HCT116 (cell line): ENCODE measurements at regions not wholly inside any gene's neighbourhood (a gene's known extent, or its start where the extent isn't known, plus 50 kb on each side); places are given as distances from the start of the nearest gene placed in this dataset.

Source experiments
- ATAC-seq: fragments of 200-7000 bp; cut with Tn5 transposase; 2 replicates; pipeline ENCODE4 v1.9.1; 2020; ENCODE audit warnings: mild to moderate bottlenecking, moderate library complexity
- BruUV-seq: library from RNA; stranded (reverse); fragments of 400-500 nt; replicated peaks from 2 replicates; lab custom pipeline; 2021; lab: Mats Ljungman, UMichigan
- CTCF ChIA-PET: fragments of 300-600 bp; sonication (Branson Sonifier 250); formaldehyde crosslinking; loops from one replicate; lab custom pipeline; 2021; ENCODE audit warnings: antibody characterized with exemption; lab: Charles Lee
- POLR2A ChIA-PET: fragments of 300-600, 350-600 bp; sonication (Branson Sonifier 250); formaldehyde crosslinking; loops from one replicate; lab custom pipeline; 2021; ENCODE audit warnings: antibody characterized with exemption; lab: Charles Lee
- RAD21 ChIA-PET, 2 experiments: fragments of 300-600 bp; sonication (Branson Sonifier 250); formaldehyde crosslinking; loops; one replicate each; lab custom pipeline; 2023; ENCODE audit warnings: low total read pairs in 2 of 2; ENCODE audit not compliant: uncharacterized antibody in 2 of 2, unreplicated experiment in 2 of 2, low non-redundant PET in 1 of 2; lab: Charles Lee
- DNase-seq: peaks from one replicate; pipeline ENCODE4 v3.0.0-alpha.2; 2010; ENCODE audit warnings: low read depth, low spot score
- H2AFZ ChIP-seq: fragments of 200-600 bp; shearing (Covaris generic), sonication (generic); 2 replicates; pipeline ENCODE4 v1.6.1; 2017; ENCODE audit warnings: low read depth, mixed run types, mixed read lengths, antibody characterized with exemption, low read length; ENCODE audit not compliant: poor library complexity, severe bottlenecking
- H3K27ac ChIP-seq: 2 replicates; pipeline ENCODE4 v1.5.1; 2012; ENCODE audit warnings: low read depth, low read length
- H3K27me3 ChIP-seq: fragments of 200-600 bp; sonication (generic); 2 replicates; pipeline ENCODE4 v1.6.1; 2016; ENCODE audit warnings: mixed run types, low read length, mixed read lengths; ENCODE audit not compliant: insufficient read depth
- H3K36me3 ChIP-seq, 2 experiments: fragments of 200-500 bp in 1 of 2; fragments of 200-600 bp in 1 of 2; sonication (Bioruptor generic) in 1 of 2; sonication (generic) in 1 of 2; 2 replicates each; pipeline versions ENCODE4 v1.5.1 to v1.6.1; 2014 to 2016; ENCODE audit warnings: low read length in 2 of 2, inconsistent platforms in 1 of 2, mixed read lengths in 1 of 2, mixed run types in 1 of 2; ENCODE audit not compliant: insufficient read depth in 2 of 2, control insufficient read depth in 1 of 2
- H3K4me1 ChIP-seq, 2 experiments: fragments of 200-600 bp in 1 of 2; sonication (generic) in 1 of 2; 2 replicates each; pipeline versions ENCODE4 v1.5.1 to v1.6.1; 2012 to 2017; ENCODE audit warnings: low read length in 2 of 2, inconsistent platforms in 1 of 2, mild to moderate bottlenecking in 1 of 2, mixed read lengths in 1 of 2, mixed run types in 1 of 2, moderate library complexity in 1 of 2; ENCODE audit not compliant: insufficient read depth in 2 of 2, control insufficient read depth in 1 of 2
- H3K4me2 ChIP-seq: fragments of 200-600 bp; sonication (generic); 2 replicates; pipeline ENCODE4 v1.6.1; 2017; ENCODE audit warnings: mixed run types, low read length, mixed read lengths
- H3K4me3 ChIP-seq, 2 experiments: fragments of 200-600 bp in 1 of 2; sonication (generic) in 1 of 2; replicated peaks in 1 of 2; 2 replicates each; pipeline ENCODE4 v1.5.1; 2011 to 2016; ENCODE audit warnings: low read length in 2 of 2, control low read depth in 1 of 2, low read depth in 1 of 2, mild to moderate bottlenecking in 1 of 2, mixed read lengths in 1 of 2, mixed run types in 1 of 2
- H3K79me2 ChIP-seq: fragments of 200-600 bp; sonication (generic); 2 replicates; pipeline ENCODE4 v1.6.1; 2017; ENCODE audit warnings: mild to moderate bottlenecking, mixed run types, low read length, moderate library complexity, mixed read lengths; ENCODE audit not compliant: insufficient read depth
- H3K9ac ChIP-seq: fragments of 200-600 bp; sonication (generic); 2 replicates; pipeline ENCODE4 v1.6.1; 2016; ENCODE audit warnings: low read length, mixed read lengths
- H3K9me2 ChIP-seq: fragments of 200-600 bp; sonication (generic), shearing (Covaris generic); 2 replicates; pipeline ENCODE4 v1.6.1; 2017; ENCODE audit warnings: mixed run types, mild to moderate bottlenecking, moderate library complexity; ENCODE audit not compliant: insufficient read depth
- H3K9me3 ChIP-seq, 2 experiments: fragments of 200-500 bp in 1 of 2; fragments of 200-600 bp in 1 of 2; sonication (Bioruptor generic) in 1 of 2; sonication (generic) in 1 of 2; 2 replicates each; pipeline ENCODE4 v1.6.1; 2014 to 2017; ENCODE audit warnings: low read length in 2 of 2, mixed read lengths in 2 of 2, inconsistent platforms in 1 of 2, low read depth in 1 of 2, mild to moderate bottlenecking in 1 of 2, mixed run types in 1 of 2, moderate library complexity in 1 of 2; ENCODE audit not compliant: control insufficient read depth in 1 of 2, insufficient read depth in 1 of 2
- H4K20me1 ChIP-seq: fragments of 200-600 bp; sonication (generic), shearing (Covaris generic); 2 replicates; pipeline ENCODE4 v1.6.1; 2017; ENCODE audit warnings: mixed run types, mild to moderate bottlenecking, moderate library complexity; ENCODE audit not compliant: insufficient read depth
- CEBPB ChIP-seq: IDR thresholded peaks from 2 replicates; pipeline ENCODE4 v1.6.1; 2012; ENCODE audit warnings: low read depth
- EGR1 ChIP-seq: IDR thresholded peaks from 2 replicates; pipeline ENCODE4 v1.6.1; 2012; ENCODE audit warnings: low read depth
- ELF1 ChIP-seq: IDR thresholded peaks from 2 replicates; pipeline ENCODE4 v1.6.1; 2012; ENCODE audit warnings: low read depth, borderline replicate concordance
- EZH2phosphoT487 ChIP-seq: fragments of 200-600 bp; IDR thresholded peaks from 2 replicates; pipeline ENCODE4 v1.6.1; 2018; ENCODE audit warnings: antibody characterized with exemption, borderline replicate concordance
- FOSL1 ChIP-seq: IDR thresholded peaks from 2 replicates; pipeline ENCODE4 v1.6.1; 2012; ENCODE audit warnings: low read depth
- JUND ChIP-seq: IDR thresholded peaks from 2 replicates; pipeline ENCODE4 v1.6.1; 2012
- POLR2A ChIP-seq: IDR thresholded peaks from 2 replicates; pipeline ENCODE4 v1.7.0; 2011; ENCODE audit warnings: borderline replicate concordance; ENCODE audit not compliant: insufficient read depth, insufficient read length; ENCODE audit errors: extremely low read depth
- POLR2AphosphoS5 ChIP-seq: IDR thresholded peaks from 2 replicates; pipeline ENCODE4 v1.6.1; 2011; ENCODE audit warnings: mild to moderate bottlenecking, low read depth, low read length, moderate library complexity
- RAD21 ChIP-seq: IDR thresholded peaks from 2 replicates; pipeline ENCODE4 v1.6.1; 2012; ENCODE audit warnings: low read depth, mild to moderate bottlenecking
- SIN3A ChIP-seq: IDR thresholded peaks from 2 replicates; pipeline ENCODE4 v1.6.1; 2012; ENCODE audit warnings: low read depth
- SRF ChIP-seq: IDR thresholded peaks from 2 replicates; pipeline ENCODE4 v1.6.1; 2012; ENCODE audit warnings: low read depth
- TCF7L2 ChIP-seq: IDR thresholded peaks from 2 replicates; pipeline ENCODE4 v1.7.0; 2011; ENCODE audit warnings: borderline replicate concordance, inconsistent platforms; ENCODE audit not compliant: insufficient read depth, insufficient read length; ENCODE audit errors: extremely low read depth
- YY1 ChIP-seq: IDR thresholded peaks from 2 replicates; pipeline ENCODE4 v1.6.1; 2011; ENCODE audit warnings: low read length, low read depth, moderate library complexity, mild to moderate bottlenecking; ENCODE audit not compliant: insufficient replicate concordance; ENCODE audit errors: extremely low read depth
- ZNF274 ChIP-seq: fragments of 200-500 bp; sonication (Bioruptor generic); IDR thresholded peaks from 2 replicates; pipeline ENCODE4 v1.6.1; 2014; ENCODE audit warnings: mild to moderate bottlenecking, low read depth, low read length, inconsistent platforms
- intact Hi-C: fragments of 100-400 bp; cut with micrococcal nuclease; formaldehyde crosslinking; loops from 2 replicates; pipeline ENCODE4 v1.10.0; 2022
- TF ChIP-seq, protein P1 (sequence below): IDR thresholded peaks from 2 replicates; pipeline ENCODE4 v1.6.1; 2012; ENCODE audit warnings: low read depth
- TF ChIP-seq, protein P2 (sequence below): IDR thresholded peaks from 2 replicates; pipeline ENCODE4 v1.6.1; 2012

DNA sequence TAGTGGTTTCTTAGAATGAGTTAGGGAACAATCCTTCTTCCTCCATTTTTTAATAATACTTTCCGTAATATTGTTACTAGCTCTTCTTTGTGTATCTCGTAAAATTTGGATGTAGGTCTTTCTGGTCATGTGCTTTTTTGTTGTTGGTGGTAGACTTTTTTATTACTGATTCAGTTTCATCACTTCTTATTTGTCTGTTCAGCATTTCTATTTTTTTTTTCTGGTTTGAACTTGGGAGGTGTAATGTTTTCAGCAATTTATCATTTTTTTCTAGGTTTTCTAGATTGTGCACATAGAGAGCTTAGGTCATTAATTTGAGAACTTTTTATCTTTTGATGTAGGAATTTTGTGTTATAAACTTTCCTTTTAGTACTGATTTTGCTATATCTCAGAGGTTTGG is 1299.9 kb downstream of the FSCB start:
- intact Hi-C loops, result no loop called here
- Histone ChIP-seq H3K79me2 (no peaks in the 10 kb centered on the region), H4K20me1 (no peaks in the 10 kb centered on the region), H3K27me3 (no peaks in the 10 kb centered on the region), H3K4me2 (no peak overlapping the region), H3K9ac (no peak overlapping the region), H3K4me3 (no peak overlapping the region), H3K9me2 (no peaks in the 10 kb centered on the region), H3K27ac (no peak overlapping the region), H3K36me3 (no peaks in the 10 kb centered on the region), H3K4me1 (no peaks in the 10 kb centered on the region), H3K9me3 (peaks cover 0 to 3% of the 10 kb centered on the region in 2 experiments; a peak in 1 of 4 replicates), H2AFZ (no peak overlapping the region)
- DNase-seq, result no peak
- BruUV-seq, result no TSS peak
- ChIA-PET RAD21 (no interaction called here), POLR2A (no interaction called here), CTCF (no interaction called here)
- ATAC-seq, result no peak
- no peak for TF ChIP-seq ELF1
- TF ChIP-seq, protein P1, sequence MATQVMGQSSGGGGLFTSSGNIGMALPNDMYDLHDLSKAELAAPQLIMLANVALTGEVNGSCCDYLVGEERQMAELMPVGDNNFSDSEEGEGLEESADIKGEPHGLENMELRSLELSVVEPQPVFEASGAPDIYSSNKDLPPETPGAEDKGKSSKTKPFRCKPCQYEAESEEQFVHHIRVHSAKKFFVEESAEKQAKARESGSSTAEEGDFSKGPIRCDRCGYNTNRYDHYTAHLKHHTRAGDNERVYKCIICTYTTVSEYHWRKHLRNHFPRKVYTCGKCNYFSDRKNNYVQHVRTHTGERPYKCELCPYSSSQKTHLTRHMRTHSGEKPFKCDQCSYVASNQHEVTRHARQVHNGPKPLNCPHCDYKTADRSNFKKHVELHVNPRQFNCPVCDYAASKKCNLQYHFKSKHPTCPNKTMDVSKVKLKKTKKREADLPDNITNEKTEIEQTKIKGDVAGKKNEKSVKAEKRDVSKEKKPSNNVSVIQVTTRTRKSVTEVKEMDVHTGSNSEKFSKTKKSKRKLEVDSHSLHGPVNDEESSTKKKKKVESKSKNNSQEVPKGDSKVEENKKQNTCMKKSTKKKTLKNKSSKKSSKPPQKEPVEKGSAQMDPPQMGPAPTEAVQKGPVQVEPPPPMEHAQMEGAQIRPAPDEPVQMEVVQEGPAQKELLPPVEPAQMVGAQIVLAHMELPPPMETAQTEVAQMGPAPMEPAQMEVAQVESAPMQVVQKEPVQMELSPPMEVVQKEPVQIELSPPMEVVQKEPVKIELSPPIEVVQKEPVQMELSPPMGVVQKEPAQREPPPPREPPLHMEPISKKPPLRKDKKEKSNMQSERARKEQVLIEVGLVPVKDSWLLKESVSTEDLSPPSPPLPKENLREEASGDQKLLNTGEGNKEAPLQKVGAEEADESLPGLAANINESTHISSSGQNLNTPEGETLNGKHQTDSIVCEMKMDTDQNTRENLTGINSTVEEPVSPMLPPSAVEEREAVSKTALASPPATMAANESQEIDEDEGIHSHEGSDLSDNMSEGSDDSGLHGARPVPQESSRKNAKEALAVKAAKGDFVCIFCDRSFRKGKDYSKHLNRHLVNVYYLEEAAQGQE, result no peak
- TF ChIP-seq SRF, result no peak
- no peak for TF ChIP-seq POLR2A
- no peak for TF ChIP-seq FOSL1
- TF ChIP-seq, protein P2, sequence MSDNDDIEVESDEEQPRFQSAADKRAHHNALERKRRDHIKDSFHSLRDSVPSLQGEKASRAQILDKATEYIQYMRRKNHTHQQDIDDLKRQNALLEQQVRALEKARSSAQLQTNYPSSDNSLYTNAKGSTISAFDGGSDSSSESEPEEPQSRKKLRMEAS, result no peak
- no peak for TF ChIP-seq EGR1
- TF ChIP-seq CEBPB, result no peak
- no peak for TF ChIP-seq JUND
- no peak for TF ChIP-seq ZNF274
- TF ChIP-seq EZH2phosphoT487, result no peak
- TF ChIP-seq POLR2AphosphoS5, result no peak
- no peak for TF ChIP-seq SIN3A
- no peak for TF ChIP-seq RAD21
- no peak for TF ChIP-seq YY1
- TF ChIP-seq TCF7L2, result no peak
